ENCODE measurements at regions not wholly inside any gene's neighbourhood (a gene's known extent, or its start where the extent isn't known, plus 50 kb on each side); places are given as distances from the start of the nearest gene placed in this dataset.

GRCh38 chr13:37417060-37417441 is 181.5 kb downstream of the POSTN start:
- FAIRE-seq, result no peak
- no peak overlapping the region for H3K4me3 ChIP-seq (ENCODE audit: low read depth, low read length)
- no peaks in the 10 kb centered on the region for H3K27me3 ChIP-seq (ENCODE audit: control insufficient read depth, insufficient read depth, low read length)
- no peak for DNase-seq (ENCODE audit: low read depth)
- H3K36me3 ChIP-seq (ENCODE audit: control insufficient read depth, insufficient read depth, low read length), result no peaks in the 10 kb centered on the region
- TF ChIP-seq, protein P1, sequence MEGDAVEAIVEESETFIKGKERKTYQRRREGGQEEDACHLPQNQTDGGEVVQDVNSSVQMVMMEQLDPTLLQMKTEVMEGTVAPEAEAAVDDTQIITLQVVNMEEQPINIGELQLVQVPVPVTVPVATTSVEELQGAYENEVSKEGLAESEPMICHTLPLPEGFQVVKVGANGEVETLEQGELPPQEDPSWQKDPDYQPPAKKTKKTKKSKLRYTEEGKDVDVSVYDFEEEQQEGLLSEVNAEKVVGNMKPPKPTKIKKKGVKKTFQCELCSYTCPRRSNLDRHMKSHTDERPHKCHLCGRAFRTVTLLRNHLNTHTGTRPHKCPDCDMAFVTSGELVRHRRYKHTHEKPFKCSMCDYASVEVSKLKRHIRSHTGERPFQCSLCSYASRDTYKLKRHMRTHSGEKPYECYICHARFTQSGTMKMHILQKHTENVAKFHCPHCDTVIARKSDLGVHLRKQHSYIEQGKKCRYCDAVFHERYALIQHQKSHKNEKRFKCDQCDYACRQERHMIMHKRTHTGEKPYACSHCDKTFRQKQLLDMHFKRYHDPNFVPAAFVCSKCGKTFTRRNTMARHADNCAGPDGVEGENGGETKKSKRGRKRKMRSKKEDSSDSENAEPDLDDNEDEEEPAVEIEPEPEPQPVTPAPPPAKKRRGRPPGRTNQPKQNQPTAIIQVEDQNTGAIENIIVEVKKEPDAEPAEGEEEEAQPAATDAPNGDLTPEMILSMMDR (IDR thresholded peaks at IDR 0.05; ENCODE audit: insufficient read depth, low read length, severe bottlenecking), result no peak

- FAIRE-seq (no peak), DNase-seq (ENCODE audit: low read depth) (no peak)
- Histone ChIP-seq H3K4me3 (ENCODE audit: low read depth, low read length) (no peak overlapping the region), H3K36me3 (ENCODE audit: control insufficient read depth, insufficient read depth, low read length) (no peaks in the 10 kb centered on the region), H3K27me3 (ENCODE audit: control insufficient read depth, insufficient read depth, low read length) (no peaks in the 10 kb centered on the region)
- TF ChIP-seq, protein P1 (IDR thresholded peaks at IDR 0.05; ENCODE audit: insufficient read depth, low read length, severe bottlenecking), result no peak
Observed at GRCh38 chr13:37416291-37417059, 182.1 kb downstream of the POSTN start.

- Histone ChIP-seq H3K36me3 (ENCODE audit: control insufficient read depth, insufficient read depth, low read length) (no peaks in the 10 kb centered on the region), H3K4me3 (ENCODE audit: low read depth, low read length) (no peak overlapping the region), H3K27me3 (ENCODE audit: control insufficient read depth, insufficient read depth, low read length) (no peaks in the 10 kb centered on the region)
- FAIRE-seq (no peak), DNase-seq (ENCODE audit: low read depth) (no peak)
- TF ChIP-seq, protein P1 (IDR thresholded peaks at IDR 0.05; ENCODE audit: insufficient read depth, low read length, severe bottlenecking), result no peak
Observed at GRCh38 chr13:37413161-37413560, 185.4 kb downstream of the POSTN start.

DNA sequence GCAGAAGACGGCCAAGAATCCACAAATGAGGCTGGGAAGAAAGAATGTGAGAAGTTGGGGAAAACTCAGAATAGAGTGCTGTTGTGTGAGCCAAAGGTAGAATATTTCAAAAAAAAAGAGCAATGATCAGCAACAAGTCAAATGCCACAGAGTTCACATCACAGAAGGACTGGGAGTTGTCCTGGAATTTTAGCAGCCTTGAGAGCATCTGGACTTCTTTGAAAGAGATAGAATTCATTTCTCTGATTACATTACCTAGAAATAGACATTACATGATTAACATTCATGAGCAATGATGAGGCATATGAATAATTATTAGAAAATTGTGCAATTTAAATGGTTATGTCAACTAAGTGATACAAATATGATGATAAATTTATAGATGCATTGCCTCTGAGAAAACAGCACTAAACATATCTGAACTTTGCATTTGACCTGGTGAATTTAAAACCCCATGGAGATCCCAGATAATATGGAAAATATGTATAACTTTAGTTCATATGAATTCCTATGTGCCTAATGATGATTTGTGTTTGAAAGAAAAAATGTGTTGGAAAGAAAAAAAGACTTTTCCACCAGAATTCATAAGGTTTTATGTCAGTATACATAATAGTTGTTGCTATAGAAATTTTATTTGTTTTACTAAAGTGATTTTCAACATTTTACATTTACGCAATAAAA is 186.2 kb downstream of the POSTN start:
- FAIRE-seq (no peak), DNase-seq (ENCODE audit: low read depth) (peak; percentile 66)
- no peaks in the 10 kb centered on the region for H3K27me3 ChIP-seq (ENCODE audit: control insufficient read depth, insufficient read depth, low read length)
- no peak overlapping the region for H3K4me3 ChIP-seq (ENCODE audit: low read depth, low read length)
- H3K36me3 ChIP-seq (ENCODE audit: control insufficient read depth, insufficient read depth, low read length), result no peaks in the 10 kb centered on the region
- TF ChIP-seq, protein P1 (IDR thresholded peaks at IDR 0.05; ENCODE audit: insufficient read depth, low read length, severe bottlenecking), result no peak

GRCh38 chr13:37410316-37410715 is 188.3 kb downstream of the POSTN start:
- Histone ChIP-seq H3K4me3 (ENCODE audit: low read depth, low read length) (no peak overlapping the region), H3K36me3 (ENCODE audit: control insufficient read depth, insufficient read depth, low read length) (no peaks in the 10 kb centered on the region), H3K27me3 (ENCODE audit: control insufficient read depth, insufficient read depth, low read length) (no peaks in the 10 kb centered on the region)
- FAIRE-seq, result no peak
- TF ChIP-seq, protein P1 (IDR thresholded peaks at IDR 0.05; ENCODE audit: insufficient read depth, low read length, severe bottlenecking), result no peak
- no peak for DNase-seq (ENCODE audit: low read depth)

All from bronchial epithelial cell (primary cell).